Skeletal muscle cell (primary cell): ENCODE measurements at regions not wholly inside any gene's neighbourhood (a gene's known extent, or its start where the extent isn't known, plus 50 kb on each side); places are given as distances from the start of the nearest gene placed in this dataset.

ENCODE experiments used
- DNase-seq: peaks from one replicate; pipeline ENCODE4 v3.0.0-alpha.2; 2010; ENCODE audit warnings: low read depth
- H3K4me3 ChIP-seq: 2 replicates; pipeline ENCODE4 v1.5.1; 2011; ENCODE audit warnings: low read depth, mild to moderate bottlenecking, control low read depth, low read length, moderate library complexity

DNA sequence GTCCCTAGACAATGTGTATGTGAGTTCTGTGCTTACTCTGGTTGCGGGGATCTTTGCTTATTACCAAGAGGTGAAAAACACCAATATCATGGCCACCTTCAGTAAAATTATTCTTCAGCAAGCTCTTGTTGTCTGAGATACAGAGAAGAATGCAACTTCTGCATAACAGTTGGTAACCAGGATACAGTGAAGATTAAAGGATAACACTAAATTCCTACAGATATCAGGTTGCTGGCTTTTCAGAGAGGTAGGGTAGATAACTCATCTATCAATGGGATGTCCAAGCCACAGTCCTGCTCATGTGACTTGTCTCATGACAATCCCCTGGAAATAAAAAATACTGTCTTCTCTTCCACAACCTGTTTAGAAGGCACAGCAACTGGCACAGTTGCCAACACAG, 308.5 kb downstream of the TNS1 start:
- DNase-seq: no peak
- H3K4me3 ChIP-seq: no peak overlapping the region

DNA sequence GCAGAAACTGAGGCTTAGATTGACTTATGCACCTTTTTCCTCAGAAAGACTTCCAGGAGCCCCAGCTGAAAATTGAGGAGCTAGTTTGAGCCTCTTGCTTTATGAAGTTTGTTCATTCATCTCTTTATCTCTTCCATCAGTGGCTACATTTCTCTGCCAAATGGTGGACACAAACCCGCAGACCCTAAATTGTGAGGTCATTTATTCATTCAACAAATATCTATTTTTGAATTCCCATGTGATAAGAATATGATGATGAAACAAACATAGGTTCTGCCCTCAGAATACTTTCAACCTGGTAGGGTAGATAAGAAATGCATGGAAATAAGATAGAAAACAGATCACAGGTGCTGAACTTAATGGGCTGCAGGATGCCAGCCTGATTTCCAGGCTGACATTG, 309.4 kb downstream of the TNS1 start:
- no peak overlapping the region for H3K4me3 ChIP-seq
- no peak for DNase-seq

DNA sequence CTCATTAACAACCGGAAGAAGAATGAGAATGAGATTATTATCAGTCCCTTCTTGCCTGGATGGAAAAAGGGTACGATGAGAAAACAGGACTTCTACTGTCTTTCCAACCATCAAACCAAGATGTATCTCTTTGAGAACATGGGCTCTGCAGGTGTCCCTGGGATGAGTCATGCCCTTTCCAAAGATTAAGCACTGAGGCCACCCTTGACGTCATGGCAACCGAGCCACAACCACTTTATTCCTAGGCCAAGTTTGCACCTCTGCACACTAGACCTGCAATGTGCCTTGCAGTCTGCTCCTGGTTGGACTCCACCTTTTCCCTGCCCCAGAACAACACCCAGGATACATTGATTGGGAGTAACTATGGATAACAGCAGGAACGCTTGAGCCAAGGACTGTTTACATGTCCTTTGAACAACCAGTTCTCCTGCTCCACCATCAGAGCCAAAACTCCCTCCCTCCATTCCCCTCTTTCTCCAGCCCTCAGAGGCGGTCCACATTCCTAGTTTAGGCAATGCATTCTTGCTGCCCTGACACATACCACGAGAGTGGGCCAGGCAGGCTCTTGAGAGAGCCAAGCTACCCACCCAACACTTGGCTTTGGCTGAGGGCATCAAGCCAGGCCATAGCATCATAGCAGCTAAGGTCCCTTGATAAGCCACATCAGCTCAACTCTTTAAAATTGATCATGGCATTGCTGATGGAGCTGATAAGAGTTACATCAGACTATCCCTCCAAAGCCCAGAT, 310.7 kb downstream of the TNS1 start:
- no peak overlapping the region for H3K4me3 ChIP-seq
- no peak for DNase-seq

GRCh38 chr2:217691516-217691915, 311.3 kb downstream of the TNS1 start:
- H3K4me3 ChIP-seq: no peak overlapping the region
- no peak for DNase-seq

GRCh38 chr2:217689053-217689452, 313.7 kb downstream of the TNS1 start:
- H3K4me3 ChIP-seq: no peak overlapping the region
- no peak for DNase-seq

DNA sequence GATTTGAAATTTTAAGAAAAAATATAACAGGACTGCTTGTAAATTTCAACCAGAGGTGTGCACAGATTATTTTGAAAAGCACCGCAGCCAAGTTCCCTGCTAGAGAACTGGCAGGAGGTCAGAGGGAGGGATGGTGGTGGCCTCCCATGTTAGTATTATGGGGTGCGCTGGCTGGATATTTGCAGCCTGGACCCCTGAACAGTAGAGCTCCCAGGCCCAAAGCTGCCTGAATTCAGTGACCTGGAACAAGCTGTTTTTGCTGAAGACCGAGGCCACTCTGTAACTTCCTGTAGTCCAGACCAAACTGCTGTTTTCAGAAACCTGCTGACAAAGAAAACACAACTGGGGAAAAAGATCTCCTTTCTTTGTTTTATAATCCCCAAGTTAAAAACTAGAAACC, 314.3 kb downstream of the TNS1 start:
- DNase-seq: no peak
- no peak overlapping the region for H3K4me3 ChIP-seq

DNA sequence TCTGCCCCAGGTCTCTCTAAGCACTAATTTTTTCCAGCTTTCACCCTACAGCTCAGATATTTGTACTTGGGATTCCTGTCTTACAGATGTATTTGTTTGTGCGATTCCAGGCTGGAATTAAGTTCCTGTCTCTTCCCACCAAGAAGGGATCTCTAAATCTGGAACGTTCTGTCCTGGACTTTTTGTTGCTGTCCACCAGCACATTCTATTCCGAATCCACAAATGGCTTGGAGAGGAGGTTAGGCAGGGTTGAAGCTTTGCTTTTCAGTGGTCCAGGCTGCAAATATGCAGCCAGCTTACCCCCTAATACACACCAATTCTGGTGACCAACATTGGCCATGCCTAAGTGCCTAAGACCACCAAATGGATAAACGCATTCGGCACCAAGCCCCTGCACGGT, 315.0 kb downstream of the TNS1 start:
- no peak overlapping the region for H3K4me3 ChIP-seq
- DNase-seq: no peak

- H3K4me3 ChIP-seq: no peak overlapping the region
Measured at GRCh38 chr2:217685255-217685605, 317.6 kb downstream of the TNS1 start.

DNA sequence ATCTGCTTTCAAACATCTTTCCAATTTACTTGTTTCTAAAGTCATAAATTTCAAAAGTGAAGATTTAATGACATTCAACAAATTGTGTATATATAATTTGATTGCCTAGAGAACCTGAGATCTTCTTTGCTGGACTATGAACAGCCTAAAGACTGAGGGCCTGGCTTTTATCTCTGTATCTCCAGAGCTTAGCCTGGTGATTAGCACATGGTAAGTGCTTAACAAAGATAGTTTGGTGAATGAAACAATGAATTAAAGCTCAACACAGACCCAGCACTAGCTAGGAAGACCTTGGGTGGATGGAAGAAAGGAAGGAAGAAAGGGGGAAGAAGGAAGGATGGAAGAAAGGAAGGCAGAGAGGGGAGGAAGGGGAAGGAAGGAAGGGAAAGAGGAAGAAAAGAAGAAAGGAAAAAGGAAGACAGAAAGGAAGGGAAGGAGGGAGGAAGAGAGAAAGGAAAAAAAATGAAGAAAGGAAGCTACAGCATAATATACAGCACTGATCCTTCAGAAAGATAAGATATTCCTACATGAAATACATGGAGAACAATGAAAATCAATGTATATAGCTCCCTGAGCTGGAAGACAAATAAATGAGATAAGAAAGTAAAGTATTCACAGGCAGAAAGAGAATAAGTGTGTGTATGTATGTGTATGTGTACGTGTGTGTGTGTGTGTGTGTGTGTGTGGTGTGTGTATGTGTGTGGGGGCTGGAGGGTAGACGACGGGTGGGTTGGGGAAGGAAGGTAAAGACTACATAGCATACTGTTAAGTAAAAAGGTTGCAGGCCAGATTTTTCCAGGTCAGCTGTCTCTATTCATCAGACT, 318.2 kb downstream of the TNS1 start:
- H3K4me3 ChIP-seq: no peak overlapping the region
- DNase-seq: no peak

More at GRCh38 chr2:217685255-217685605, 317.6 kb downstream of the TNS1 start:
- DNase-seq: peak; percentile 94

GRCh38 chr2:217683106-217683870, 319.5 kb downstream of the TNS1 start:
- H3K4me3 ChIP-seq: no peak overlapping the region
- no peak for DNase-seq

DNA sequence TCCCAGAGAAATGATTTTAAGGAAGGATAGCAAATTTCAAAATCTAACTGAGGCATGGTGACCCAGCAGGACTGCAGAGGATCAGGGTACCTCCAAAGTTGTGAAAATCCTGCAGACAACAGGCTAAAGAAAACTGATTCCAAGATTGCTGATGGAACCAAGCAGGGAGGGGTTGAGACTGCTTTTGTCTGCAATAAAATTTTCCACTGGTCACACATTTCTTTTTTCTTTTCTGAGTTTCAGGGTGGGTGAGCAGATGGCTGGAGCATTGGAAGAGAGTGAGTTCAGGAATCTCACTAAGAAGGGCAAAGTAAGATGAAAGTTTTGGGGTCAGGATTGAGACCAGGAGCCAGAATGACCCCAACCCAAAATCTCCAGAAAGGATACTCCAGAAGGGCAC, 321.0 kb downstream of the TNS1 start:
- no peak for DNase-seq

DNA sequence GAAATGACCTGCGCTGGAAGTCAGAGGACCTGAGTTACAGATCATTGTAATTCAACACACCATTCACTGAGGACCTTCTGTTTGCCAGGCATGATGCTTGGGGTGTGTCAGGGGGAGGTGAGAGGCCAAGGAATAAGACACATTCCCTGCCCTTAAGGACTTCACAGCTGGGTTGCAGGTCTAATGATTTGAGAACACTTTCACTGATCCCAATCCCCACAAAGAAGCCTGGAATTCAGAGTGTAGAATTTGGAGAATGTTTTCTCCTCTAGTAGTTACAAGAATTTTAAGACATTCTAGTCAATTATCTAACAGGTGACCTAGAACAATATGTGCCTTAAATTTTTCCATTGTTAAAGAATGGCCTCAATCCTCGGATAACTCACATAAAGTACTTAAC, 322.4 kb downstream of the TNS1 start:
- H3K4me3 ChIP-seq: no peak overlapping the region
- DNase-seq: no peak

More for the DNA sequence above, 321.0 kb downstream of the TNS1 start:
- H3K4me3 ChIP-seq: no peak overlapping the region

GRCh38 chr2:217673627-217674026, 329.2 kb downstream of the TNS1 start:
- H3K4me3 ChIP-seq: no peak overlapping the region
- no peak for DNase-seq

- no peak for DNase-seq
- no peak overlapping the region for H3K4me3 ChIP-seq
Measured at GRCh38 chr2:217672472-217672871, 330.3 kb downstream of the TNS1 start.

GRCh38 chr2:217671871-217672270, 330.9 kb downstream of the TNS1 start:
- H3K4me3 ChIP-seq: no peak overlapping the region
- DNase-seq: no peak

GRCh38 chr2:217671075-217671474, 331.7 kb downstream of the TNS1 start:
- DNase-seq: no peak
- no peak overlapping the region for H3K4me3 ChIP-seq

DNA sequence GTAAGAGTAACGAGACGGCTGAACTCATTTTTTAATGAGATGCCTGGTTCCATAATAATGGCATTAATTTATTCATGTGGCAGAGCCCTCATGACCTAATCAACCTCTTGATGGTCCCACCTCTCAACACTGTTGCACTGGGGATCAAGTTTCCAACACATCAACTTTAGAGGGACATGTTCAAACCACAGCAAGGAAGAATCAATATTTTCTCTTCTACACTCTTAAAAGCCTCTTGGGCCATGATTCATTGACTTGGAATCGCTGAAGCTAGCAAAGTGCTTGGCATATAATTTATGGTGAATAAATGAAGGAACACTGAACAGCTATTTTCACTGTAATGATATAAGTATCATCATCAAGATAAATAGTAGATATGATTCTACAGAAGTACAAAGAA, 333.0 kb downstream of the TNS1 start:
- DNase-seq: no peak
- no peak overlapping the region for H3K4me3 ChIP-seq

- H3K4me3 ChIP-seq: no peak overlapping the region
- no peak for DNase-seq
Measured at GRCh38 chr2:217667512-217667911, 335.3 kb downstream of the TNS1 start.

GRCh38 chr2:217667035-217667434, 335.8 kb downstream of the TNS1 start:
- H3K4me3 ChIP-seq: no peak overlapping the region
- DNase-seq: no peak

DNA sequence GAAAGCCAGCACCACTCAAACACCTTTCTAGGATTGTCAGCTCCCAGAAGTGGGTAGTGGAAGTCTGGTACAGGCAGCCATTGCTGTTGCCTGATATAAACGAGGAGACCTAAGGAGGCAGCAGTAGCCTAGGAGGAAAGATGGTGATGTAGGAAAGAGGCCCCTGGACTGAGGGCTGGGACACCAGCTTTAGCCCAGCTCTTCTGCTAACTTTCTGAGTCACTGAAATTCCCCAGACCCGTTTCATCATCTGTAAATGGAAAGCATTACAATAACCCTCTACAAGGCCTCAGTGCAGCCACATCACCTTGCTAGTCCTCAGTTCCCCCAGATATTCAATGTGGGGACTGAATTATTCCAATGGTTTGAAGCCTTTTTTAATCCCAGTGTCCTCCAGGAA, 336.5 kb downstream of the TNS1 start:
- no peak for DNase-seq
- no peak overlapping the region for H3K4me3 ChIP-seq
